ENCODE measurements at regions not wholly inside any gene's neighbourhood (a gene's known extent, or its start where the extent isn't known, plus 50 kb on each side); places are given as distances from the start of the nearest gene placed in this dataset.
A peak's percentile ranks its signal among the peaks of the same experiment; 100 is the strongest.

DNA sequence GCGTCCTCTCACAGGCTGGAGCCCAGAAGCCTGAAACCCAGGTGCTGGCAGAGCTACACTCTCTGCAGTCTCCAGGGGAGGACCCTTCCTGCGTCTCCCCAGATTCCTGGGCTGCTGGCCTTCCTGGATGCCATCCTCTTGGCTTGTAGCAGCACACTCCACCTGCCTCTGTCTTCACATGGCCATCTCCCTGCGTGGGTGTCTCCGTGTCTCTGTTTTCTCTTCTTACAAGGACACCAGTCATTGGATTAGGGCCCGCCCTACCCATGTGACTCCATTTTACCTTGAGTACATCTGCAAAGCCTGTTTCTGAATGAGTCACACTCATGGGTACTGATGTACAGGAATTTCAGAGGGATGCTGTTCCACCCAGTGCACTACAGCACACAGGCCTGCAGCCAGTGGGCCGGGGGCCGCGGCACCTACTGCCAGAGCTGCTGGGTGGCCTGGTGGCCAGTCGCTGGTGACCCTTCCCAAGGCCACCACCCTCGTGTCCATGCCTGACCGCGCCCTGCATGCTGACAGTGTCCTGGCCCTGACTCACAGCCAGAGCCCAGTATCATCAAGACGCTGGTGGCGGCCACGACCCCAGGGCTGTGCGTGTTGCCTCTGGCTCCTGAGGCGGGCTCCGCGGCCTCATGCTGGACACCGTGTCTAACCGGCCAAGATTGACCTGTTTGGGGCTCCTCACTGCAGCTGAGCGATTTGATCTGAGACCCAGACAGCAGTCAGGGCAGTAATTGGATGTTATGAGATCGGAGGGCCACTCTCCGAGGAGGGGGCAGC is 63.6 kb upstream of the NKX1-1 start:
- 79 to 88% methylated on average over 24 of the region's 24 CpGs for WGBS, 2 donors
- peaks cover 0 to 6% (median 0%) of the 10 kb centered on the region in 4 donors for H3K9me3 ChIP-seq (ENCODE audit: control insufficient read depth in 4 of 4, insufficient read depth in 3 of 4, low read length in 3 of 4)
- DNase-seq (peak in 1 of 3 donors; percentile 6), ATAC-seq (ENCODE audit: insufficient read depth, low FRiP score) (no peak)
- H3K9ac ChIP-seq (ENCODE audit: insufficient read depth in 1 of 2, low read length in 2 of 2) = no peak overlapping the region
- TF ChIP-seq CTCF (IDR thresholded peaks at IDR 0.05; ENCODE audit: control extremely low read depth, extremely low read depth) = no peak
- H3K4me3 ChIP-seq = no peak overlapping the region
- H3K27me3 ChIP-seq (ENCODE audit: control insufficient read depth in 3 of 3, insufficient read depth in 3 of 3, low read length in 2 of 3) = peaks cover 9 to 30% (median 16%) of the 10 kb centered on the region in 3 donors
- H3K36me3 ChIP-seq (ENCODE audit: control insufficient read depth in 4 of 4, insufficient read depth in 4 of 4, low read length in 4 of 4) = no peaks in the 10 kb centered on the region
- no peaks in the 10 kb centered on the region for H3K4me1 ChIP-seq (ENCODE audit: control insufficient read depth in 5 of 5, insufficient read depth in 5 of 5, low read length in 5 of 5)
- H3K27ac ChIP-seq (ENCODE audit: low read depth in 1 of 2, low read length in 1 of 2) = no peak overlapping the region

DNA sequence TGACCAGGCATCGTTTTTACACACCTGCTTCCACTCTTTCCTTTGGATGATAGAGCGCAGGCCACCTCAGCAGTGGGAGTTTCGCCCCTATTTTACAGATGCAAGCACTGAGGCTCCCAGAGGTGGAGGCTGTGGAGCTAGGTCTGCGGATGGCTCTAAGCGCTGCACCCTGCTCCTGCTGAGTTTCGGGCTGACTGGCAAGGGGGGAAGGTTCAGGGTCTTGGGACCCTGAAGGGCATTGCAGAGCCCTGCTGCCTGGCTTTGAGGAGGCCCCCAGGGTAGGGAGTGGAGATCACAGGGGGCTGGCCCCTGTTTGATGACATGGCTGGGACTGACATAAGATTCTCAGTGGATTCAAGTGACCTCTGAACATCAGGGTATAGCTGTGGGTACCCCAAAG is 62.8 kb upstream of the NKX1-1 start:
- H3K4me3 ChIP-seq = no peak overlapping the region
- H3K36me3 ChIP-seq (ENCODE audit: control insufficient read depth in 4 of 4, insufficient read depth in 4 of 4, low read length in 4 of 4) = no peaks in the 10 kb centered on the region
- WGBS, 2 donors = 79 to 88% methylated on average over 6 of the region's 6 CpGs
- TF ChIP-seq CTCF (IDR thresholded peaks at IDR 0.05; ENCODE audit: control extremely low read depth, extremely low read depth) = no peak
- H3K4me1 ChIP-seq (ENCODE audit: control insufficient read depth in 5 of 5, insufficient read depth in 5 of 5, low read length in 5 of 5) = no peaks in the 10 kb centered on the region
- peaks cover 0 to 6% (median 0%) of the 10 kb centered on the region in 4 donors for H3K9me3 ChIP-seq (ENCODE audit: control insufficient read depth in 4 of 4, insufficient read depth in 3 of 4, low read length in 3 of 4)
- H3K27me3 ChIP-seq (ENCODE audit: control insufficient read depth in 3 of 3, insufficient read depth in 3 of 3, low read length in 2 of 3) = peaks cover 9 to 26% (median 16%) of the 10 kb centered on the region in 3 donors
- H3K9ac ChIP-seq (ENCODE audit: insufficient read depth in 1 of 2, low read length in 2 of 2) = no peak overlapping the region
- no peak overlapping the region for H3K27ac ChIP-seq (ENCODE audit: low read depth in 1 of 2, low read length in 1 of 2)
- peak in 1 of 3 donors; percentile 10 for DNase-seq
- no peak for ATAC-seq (ENCODE audit: insufficient read depth, low FRiP score)

DNA sequence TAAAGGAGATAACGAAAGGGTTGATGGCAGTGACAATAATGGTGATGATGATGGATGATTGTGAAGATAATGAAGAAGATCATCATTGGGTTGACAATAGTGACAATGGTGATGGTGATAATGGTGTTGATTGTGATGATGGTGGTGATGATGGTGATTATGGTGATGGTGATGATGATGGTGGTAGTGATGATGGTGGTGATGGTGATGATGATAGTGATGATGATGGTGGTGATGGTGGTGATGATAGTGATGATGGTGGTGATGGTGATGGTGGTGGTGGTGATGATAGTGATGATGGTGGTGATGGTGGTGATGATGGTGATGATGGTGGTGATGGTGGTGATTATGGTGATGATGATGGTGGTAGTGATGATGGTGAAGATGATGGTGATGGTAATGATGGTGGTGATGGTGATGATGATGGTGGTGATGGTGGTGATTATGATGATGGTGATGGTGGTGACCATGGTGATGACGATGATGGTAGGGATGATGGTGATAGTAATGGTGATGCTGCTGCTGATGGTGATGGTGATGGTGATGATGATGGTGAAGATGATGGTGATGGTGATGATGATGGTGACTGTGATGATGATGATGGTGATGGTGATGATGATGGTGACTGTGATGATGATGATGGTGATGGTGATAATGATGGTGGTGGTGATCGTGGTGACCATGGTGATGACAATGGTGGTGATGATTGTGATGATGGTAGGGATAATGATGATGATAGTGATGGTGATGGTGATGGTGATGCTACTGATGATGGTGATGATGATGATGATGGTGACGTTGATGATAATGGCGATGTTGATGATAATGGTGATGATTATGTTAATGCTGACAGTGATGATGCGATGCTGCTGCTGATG is 61.6 kb upstream of the NKX1-1 start:
- no peak overlapping the region for H3K4me3 ChIP-seq
- 85 to 98% methylated on average over 6 of the region's 6 CpGs for WGBS, 2 donors
- peaks cover 7 to 19% (median 12%) of the 10 kb centered on the region in 3 donors for H3K27me3 ChIP-seq (ENCODE audit: control insufficient read depth in 3 of 3, insufficient read depth in 3 of 3, low read length in 2 of 3)

More for the DNA sequence above, 61.6 kb upstream of the NKX1-1 start:
- H3K9me3 ChIP-seq (ENCODE audit: control insufficient read depth in 4 of 4, insufficient read depth in 3 of 4, low read length in 3 of 4) = peaks cover 0 to 6% (median 0%) of the 10 kb centered on the region in 4 donors
- no peaks in the 10 kb centered on the region for H3K36me3 ChIP-seq (ENCODE audit: control insufficient read depth in 4 of 4, insufficient read depth in 4 of 4, low read length in 4 of 4)
- DNase-seq (peak in 1 of 3 donors; percentile 4), ATAC-seq (ENCODE audit: insufficient read depth, low FRiP score) (no peak)
- TF ChIP-seq CTCF (IDR thresholded peaks at IDR 0.05; ENCODE audit: control extremely low read depth, extremely low read depth) = no peak
- no peaks in the 10 kb centered on the region for H3K4me1 ChIP-seq (ENCODE audit: control insufficient read depth in 5 of 5, insufficient read depth in 5 of 5, low read length in 5 of 5)
- H3K27ac ChIP-seq (ENCODE audit: low read depth in 1 of 2, low read length in 1 of 2) = no peak overlapping the region
- H3K9ac ChIP-seq (ENCODE audit: insufficient read depth in 1 of 2, low read length in 2 of 2) = no peak overlapping the region
